ENCODE measurements at regions not wholly inside any gene's neighbourhood (a gene's known extent, or its start where the extent isn't known, plus 50 kb on each side); places are given as distances from the start of the nearest gene placed in this dataset.
"Not testable (repeated sequence)": the region's sequence is repeated elsewhere in the genome, so short reads cannot be mapped to it uniquely, and the experiment has no call there.

DNA sequence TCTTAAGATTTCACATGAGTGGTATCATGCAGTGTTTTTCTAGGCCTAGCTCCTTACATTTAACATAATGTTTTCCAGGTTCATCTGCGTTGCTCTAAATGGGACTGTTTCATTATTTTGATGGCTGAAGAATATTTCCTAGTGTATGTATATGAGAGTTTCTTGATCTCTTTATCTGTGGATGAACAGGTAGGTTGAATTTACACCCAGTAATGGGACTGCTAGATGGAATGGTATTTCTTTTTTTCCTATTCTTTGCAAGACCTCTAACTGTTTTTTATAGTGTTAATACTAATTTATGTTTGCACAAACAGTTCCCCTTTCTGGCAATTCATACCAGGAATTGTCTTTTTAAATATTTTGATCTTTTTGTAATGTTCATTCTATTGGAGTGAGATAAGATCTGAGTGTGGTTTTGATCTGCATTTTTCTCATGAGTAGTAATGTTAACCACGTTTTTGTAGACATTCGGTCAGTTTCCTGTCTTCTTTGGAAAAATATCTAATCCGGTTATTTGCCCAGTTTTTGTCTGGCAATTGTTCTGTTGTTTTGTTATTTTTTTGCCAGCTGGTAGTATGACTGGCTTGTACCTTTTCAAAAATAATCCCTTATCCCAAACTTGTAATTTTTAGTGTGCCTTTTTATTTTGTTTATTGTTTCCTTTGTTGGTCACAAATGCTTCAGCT, 157.1 kb downstream of the CCDC74A start:
- TF ChIP-seq, protein P1, sequence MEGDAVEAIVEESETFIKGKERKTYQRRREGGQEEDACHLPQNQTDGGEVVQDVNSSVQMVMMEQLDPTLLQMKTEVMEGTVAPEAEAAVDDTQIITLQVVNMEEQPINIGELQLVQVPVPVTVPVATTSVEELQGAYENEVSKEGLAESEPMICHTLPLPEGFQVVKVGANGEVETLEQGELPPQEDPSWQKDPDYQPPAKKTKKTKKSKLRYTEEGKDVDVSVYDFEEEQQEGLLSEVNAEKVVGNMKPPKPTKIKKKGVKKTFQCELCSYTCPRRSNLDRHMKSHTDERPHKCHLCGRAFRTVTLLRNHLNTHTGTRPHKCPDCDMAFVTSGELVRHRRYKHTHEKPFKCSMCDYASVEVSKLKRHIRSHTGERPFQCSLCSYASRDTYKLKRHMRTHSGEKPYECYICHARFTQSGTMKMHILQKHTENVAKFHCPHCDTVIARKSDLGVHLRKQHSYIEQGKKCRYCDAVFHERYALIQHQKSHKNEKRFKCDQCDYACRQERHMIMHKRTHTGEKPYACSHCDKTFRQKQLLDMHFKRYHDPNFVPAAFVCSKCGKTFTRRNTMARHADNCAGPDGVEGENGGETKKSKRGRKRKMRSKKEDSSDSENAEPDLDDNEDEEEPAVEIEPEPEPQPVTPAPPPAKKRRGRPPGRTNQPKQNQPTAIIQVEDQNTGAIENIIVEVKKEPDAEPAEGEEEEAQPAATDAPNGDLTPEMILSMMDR (IDR thresholded peaks at IDR 0.05), result not testable (repeated sequence)
- TF ChIP-seq POLR2A (IDR thresholded peaks at IDR 0.05), result not testable (repeated sequence)

Measured in testis (tissue), 2 donors.